ENCODE measurements at regions not wholly inside any gene's neighbourhood (a gene's known extent, or its start where the extent isn't known, plus 50 kb on each side); places are given as distances from the start of the nearest gene placed in this dataset.

DNA sequence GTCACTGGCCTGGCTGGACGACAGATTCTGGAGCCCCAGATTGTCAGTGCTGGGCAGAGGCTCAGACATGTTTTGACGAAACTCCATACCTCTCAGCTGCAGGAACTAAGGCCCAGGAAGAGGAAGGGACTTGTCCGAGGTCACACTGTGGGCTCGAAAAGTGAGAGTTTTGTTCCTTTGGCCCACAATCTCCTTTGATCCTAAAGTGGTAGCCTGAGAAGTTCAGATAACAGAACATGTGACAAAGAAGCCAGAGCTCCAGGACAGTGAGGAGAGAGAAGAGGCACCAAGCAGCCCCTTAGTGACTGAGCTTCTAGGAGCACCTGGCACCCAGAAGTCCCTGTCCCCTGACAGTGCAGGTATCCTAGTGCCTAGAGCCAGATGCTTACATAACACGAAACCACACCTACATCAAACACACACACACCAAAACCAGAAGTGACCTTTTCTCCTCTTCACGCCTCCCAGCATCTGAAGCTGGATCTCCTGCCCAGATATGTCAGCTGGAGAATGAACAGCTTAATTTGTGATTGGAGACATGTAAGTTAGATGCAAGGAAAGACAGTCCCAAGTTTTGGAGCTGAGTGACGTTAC, 88.9 kb downstream of the ADRB2 start:
- Histone ChIP-seq H3K9me3 (ENCODE audit: insufficient read depth, low read depth, low read length) (no peaks in the 10 kb centered on the region), H3K4me1 (ENCODE audit: insufficient read depth, low read length) (peaks cover 21% of the 10 kb centered on the region), H3K4me3 (ENCODE audit: low read length) (no peak overlapping the region), H3K36me3 (ENCODE audit: insufficient read depth, low read depth, low read length) (no peaks in the 10 kb centered on the region), H3K9ac (ENCODE audit: low read depth, low read length) (no peak overlapping the region), H3K27ac (ENCODE audit: low read length) (no peak overlapping the region), H3K27me3 (ENCODE audit: insufficient read depth, low read length) (no peaks in the 10 kb centered on the region)

- H3K27me3 ChIP-seq (ENCODE audit: insufficient read depth, low read length), result no peaks in the 10 kb centered on the region
- H3K9ac ChIP-seq (ENCODE audit: low read depth, low read length), result no peak overlapping the region
- no peak overlapping the region for H3K27ac ChIP-seq (ENCODE audit: low read length)
- H3K4me3 ChIP-seq (ENCODE audit: low read length), result no peak overlapping the region
- no peaks in the 10 kb centered on the region for H3K36me3 ChIP-seq (ENCODE audit: insufficient read depth, low read depth, low read length)
- no peaks in the 10 kb centered on the region for H3K9me3 ChIP-seq (ENCODE audit: insufficient read depth, low read depth, low read length)
- no peaks in the 10 kb centered on the region for H3K4me1 ChIP-seq (ENCODE audit: insufficient read depth, low read length)
These were observed 94.4 kb downstream of the ADRB2 start for GRCh38 chr5:148920646-148921288.

DNA sequence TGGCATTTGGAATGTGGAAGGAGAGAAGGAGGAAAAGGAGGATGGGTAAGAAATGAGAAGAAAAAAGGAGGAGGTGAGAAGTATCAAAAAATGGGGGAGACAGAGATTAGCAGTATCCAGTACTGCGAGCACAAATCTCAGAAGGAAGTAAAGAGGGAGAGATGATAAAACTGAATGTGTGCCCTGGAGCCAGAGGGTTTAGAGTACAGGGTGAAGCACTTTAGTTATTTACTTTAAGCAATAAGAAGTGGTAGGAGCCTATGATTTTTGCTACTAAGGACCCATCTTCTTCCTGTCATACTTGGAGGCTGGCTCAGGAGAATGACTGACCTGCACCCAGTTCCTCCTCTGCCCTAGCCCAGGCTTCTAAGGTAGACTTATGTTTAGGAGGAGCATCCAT, 94.9 kb downstream of the ADRB2 start:
- Histone ChIP-seq H3K9me3 (ENCODE audit: insufficient read depth, low read depth, low read length) (no peaks in the 10 kb centered on the region), H3K36me3 (ENCODE audit: insufficient read depth, low read depth, low read length) (no peaks in the 10 kb centered on the region)

GRCh38 chr5:148922606-148923005, 96.2 kb downstream of the ADRB2 start:
- no peak overlapping the region for H3K27ac ChIP-seq (ENCODE audit: low read length)
- H3K9ac ChIP-seq (ENCODE audit: low read depth, low read length), result no peak overlapping the region
- H3K27me3 ChIP-seq (ENCODE audit: insufficient read depth, low read length), result no peaks in the 10 kb centered on the region
- H3K36me3 ChIP-seq (ENCODE audit: insufficient read depth, low read depth, low read length), result no peaks in the 10 kb centered on the region
- no peaks in the 10 kb centered on the region for H3K4me1 ChIP-seq (ENCODE audit: insufficient read depth, low read length)
- H3K4me3 ChIP-seq (ENCODE audit: low read length), result no peak overlapping the region
- no peaks in the 10 kb centered on the region for H3K9me3 ChIP-seq (ENCODE audit: insufficient read depth, low read depth, low read length)

More for the DNA sequence above, 94.9 kb downstream of the ADRB2 start:
- no peak overlapping the region for H3K27ac ChIP-seq (ENCODE audit: low read length)
- H3K27me3 ChIP-seq (ENCODE audit: insufficient read depth, low read length), result no peaks in the 10 kb centered on the region
- H3K9ac ChIP-seq (ENCODE audit: low read depth, low read length), result no peak overlapping the region
- no peaks in the 10 kb centered on the region for H3K4me1 ChIP-seq (ENCODE audit: insufficient read depth, low read length)
- H3K4me3 ChIP-seq (ENCODE audit: low read length), result no peak overlapping the region

DNA sequence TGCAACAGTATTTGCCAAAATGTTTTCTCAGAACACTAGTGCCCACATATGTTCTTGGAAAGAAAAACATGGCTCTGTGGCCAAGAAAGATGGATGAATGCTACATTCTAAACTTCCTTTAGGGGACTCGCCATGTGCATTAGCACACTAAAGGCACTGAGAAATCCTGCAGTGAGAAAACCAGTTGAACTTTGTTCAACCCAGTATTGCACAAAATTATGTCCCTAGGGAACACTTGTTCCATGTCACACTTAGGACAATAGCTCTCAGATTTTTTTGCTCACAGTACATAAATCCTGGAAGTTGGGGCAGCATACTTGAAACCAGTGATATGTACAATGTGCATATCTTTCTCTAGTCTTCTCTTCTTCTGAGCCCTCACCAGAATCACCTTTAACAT, 96.6 kb downstream of the ADRB2 start:
- Histone ChIP-seq H3K4me1 (ENCODE audit: insufficient read depth, low read length) (0 out of 2 replicates have a peak, but pooled peaks cover 3% of the 10 kb centered on the region), H3K4me3 (ENCODE audit: low read length) (no peak overlapping the region), H3K36me3 (ENCODE audit: insufficient read depth, low read depth, low read length) (no peaks in the 10 kb centered on the region), H3K27me3 (ENCODE audit: insufficient read depth, low read length) (no peaks in the 10 kb centered on the region), H3K9me3 (ENCODE audit: insufficient read depth, low read depth, low read length) (no peaks in the 10 kb centered on the region), H3K9ac (ENCODE audit: low read depth, low read length) (no peak overlapping the region), H3K27ac (ENCODE audit: low read length) (no peak overlapping the region)

- 0 out of 2 replicates have a peak, but pooled peaks cover 9% of the 10 kb centered on the region for H3K4me1 ChIP-seq (ENCODE audit: insufficient read depth, low read length)
- H3K27me3 ChIP-seq (ENCODE audit: insufficient read depth, low read length), result no peaks in the 10 kb centered on the region
- no peak overlapping the region for H3K4me3 ChIP-seq (ENCODE audit: low read length)
- H3K27ac ChIP-seq (ENCODE audit: low read length), result no peak overlapping the region
- no peak overlapping the region for H3K9ac ChIP-seq (ENCODE audit: low read depth, low read length)
- no peaks in the 10 kb centered on the region for H3K9me3 ChIP-seq (ENCODE audit: insufficient read depth, low read depth, low read length)
- no peaks in the 10 kb centered on the region for H3K36me3 ChIP-seq (ENCODE audit: insufficient read depth, low read depth, low read length)
These were observed 98.4 kb downstream of the ADRB2 start for GRCh38 chr5:148924817-148925216.

GRCh38 chr5:148926207-148926606, 99.8 kb downstream of the ADRB2 start:
- Histone ChIP-seq H3K27ac (ENCODE audit: low read length) (no peak overlapping the region), H3K9me3 (ENCODE audit: insufficient read depth, low read depth, low read length) (no peaks in the 10 kb centered on the region), H3K4me3 (ENCODE audit: low read length) (no peak overlapping the region), H3K9ac (ENCODE audit: low read depth, low read length) (no peak overlapping the region), H3K4me1 (ENCODE audit: insufficient read depth, low read length) (0 out of 2 replicates have a peak, but pooled peaks cover 13% of the 10 kb centered on the region), H3K27me3 (ENCODE audit: insufficient read depth, low read length) (no peaks in the 10 kb centered on the region), H3K36me3 (ENCODE audit: insufficient read depth, low read depth, low read length) (no peaks in the 10 kb centered on the region)

GRCh38 chr5:148927307-148927946, 101.0 kb downstream of the ADRB2 start:
- Histone ChIP-seq H3K27me3 (ENCODE audit: insufficient read depth, low read length) (no peaks in the 10 kb centered on the region), H3K27ac (ENCODE audit: low read length) (no peak overlapping the region), H3K9ac (ENCODE audit: low read depth, low read length) (no peak overlapping the region), H3K9me3 (ENCODE audit: insufficient read depth, low read depth, low read length) (no peaks in the 10 kb centered on the region), H3K4me1 (ENCODE audit: insufficient read depth, low read length) (0 out of 2 replicates have a peak, but pooled peaks cover 13% of the 10 kb centered on the region), H3K4me3 (ENCODE audit: low read length) (no peak overlapping the region), H3K36me3 (ENCODE audit: insufficient read depth, low read depth, low read length) (no peaks in the 10 kb centered on the region)

DNA sequence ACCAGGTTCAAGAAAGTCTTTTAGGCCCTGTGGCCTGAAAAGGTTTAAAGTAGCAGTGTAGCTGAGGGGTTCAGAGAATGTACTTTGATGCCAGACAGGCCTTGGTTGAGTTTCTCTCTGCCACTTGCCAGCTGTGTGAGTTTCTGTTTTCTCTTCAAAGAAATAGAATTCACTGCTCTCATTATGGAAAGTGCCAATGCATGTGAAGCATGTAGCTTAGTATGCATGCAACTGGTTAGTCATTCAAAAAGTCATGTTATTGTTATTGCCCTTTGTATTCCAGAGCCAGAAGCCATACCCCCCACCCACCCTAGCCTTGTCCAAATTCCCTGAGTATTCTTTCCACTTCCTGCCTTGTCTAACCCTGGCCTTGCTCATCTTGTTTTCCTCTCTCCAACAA, 101.7 kb downstream of the ADRB2 start:
- Histone ChIP-seq H3K27ac (ENCODE audit: low read length) (no peak overlapping the region), H3K36me3 (ENCODE audit: insufficient read depth, low read depth, low read length) (no peaks in the 10 kb centered on the region), H3K4me3 (ENCODE audit: low read length) (no peak overlapping the region), H3K9ac (ENCODE audit: low read depth, low read length) (no peak overlapping the region), H3K4me1 (ENCODE audit: insufficient read depth, low read length) (0 out of 2 replicates have a peak, but pooled peaks cover 13% of the 10 kb centered on the region), H3K27me3 (ENCODE audit: insufficient read depth, low read length) (no peaks in the 10 kb centered on the region), H3K9me3 (ENCODE audit: insufficient read depth, low read depth, low read length) (no peaks in the 10 kb centered on the region)

DNA sequence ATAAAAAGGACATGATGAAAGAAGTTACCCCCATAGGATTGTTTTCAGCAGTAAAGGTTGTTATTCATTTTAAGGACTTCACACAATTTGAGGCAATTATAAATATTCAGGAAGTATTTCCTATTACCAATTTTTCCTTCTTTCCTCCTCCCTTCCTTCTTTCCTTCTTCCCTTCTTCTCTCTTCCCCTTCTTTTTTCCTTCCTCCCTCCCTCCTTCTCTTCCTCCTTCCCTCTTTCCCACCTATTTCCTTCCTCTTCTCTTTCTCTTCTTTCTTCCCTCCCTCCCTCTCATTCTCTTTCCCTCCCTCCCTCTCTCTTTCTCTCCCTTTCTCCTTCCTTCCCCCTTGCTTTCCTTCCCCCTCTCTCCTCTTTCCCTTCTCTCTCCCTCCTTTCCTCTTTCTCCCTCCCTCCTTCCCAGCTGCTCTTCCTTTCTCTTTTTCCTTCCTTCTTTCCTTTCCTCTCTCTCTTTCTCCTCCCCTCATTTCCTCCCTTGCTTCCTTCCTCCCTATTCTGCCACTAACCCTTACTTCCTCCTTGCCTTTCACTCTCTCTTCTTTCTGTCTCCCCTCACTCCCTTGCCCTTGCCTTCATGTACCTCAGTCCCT, 105.1 kb downstream of the ADRB2 start:
- H3K4me3 ChIP-seq (ENCODE audit: low read length), result no peak overlapping the region

DNA sequence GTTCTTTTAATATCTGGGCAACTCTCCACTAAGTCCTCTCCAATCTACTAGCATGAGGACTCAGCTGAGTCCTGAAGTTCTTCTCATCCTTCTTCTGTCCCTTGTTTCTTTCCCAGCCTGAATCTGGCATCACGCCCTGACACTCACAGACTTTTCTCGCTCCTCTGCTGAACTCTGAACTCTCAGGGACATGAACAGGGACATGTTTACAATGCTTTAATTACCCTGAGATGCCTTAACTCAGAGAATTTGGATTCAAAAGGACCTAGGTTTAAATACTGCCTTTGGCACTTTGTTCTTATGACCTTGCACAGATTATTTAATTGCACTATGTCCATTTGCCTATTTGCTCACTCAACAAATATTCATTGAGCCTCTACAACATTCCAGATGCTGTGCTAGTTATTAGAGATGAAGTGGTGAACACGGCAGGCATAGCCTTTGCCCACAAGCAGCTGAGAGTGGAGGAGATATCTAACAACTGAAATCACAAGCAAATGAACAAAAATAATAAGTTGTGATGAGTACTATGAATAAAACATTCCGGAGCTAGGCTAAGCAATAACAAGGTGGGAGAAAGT, 106.0 kb downstream of the ADRB2 start:
- H3K4me3 ChIP-seq (ENCODE audit: low read length), result no peak overlapping the region
- H3K9ac ChIP-seq (ENCODE audit: low read depth, low read length), result no peak overlapping the region
- H3K36me3 ChIP-seq (ENCODE audit: insufficient read depth, low read depth, low read length), result no peaks in the 10 kb centered on the region
- H3K9me3 ChIP-seq (ENCODE audit: insufficient read depth, low read depth, low read length), result no peaks in the 10 kb centered on the region
- H3K27ac ChIP-seq (ENCODE audit: low read length), result no peak overlapping the region
- H3K4me1 ChIP-seq (ENCODE audit: insufficient read depth, low read length), result 0 out of 2 replicates have a peak, but pooled peaks cover 13% of the 10 kb centered on the region
- no peaks in the 10 kb centered on the region for H3K27me3 ChIP-seq (ENCODE audit: insufficient read depth, low read length)

More for the DNA sequence above, 105.1 kb downstream of the ADRB2 start:
- 0 out of 2 replicates have a peak, but pooled peaks cover 13% of the 10 kb centered on the region for H3K4me1 ChIP-seq (ENCODE audit: insufficient read depth, low read length)
- H3K27ac ChIP-seq (ENCODE audit: low read length), result no peak overlapping the region
- no peaks in the 10 kb centered on the region for H3K36me3 ChIP-seq (ENCODE audit: insufficient read depth, low read depth, low read length)
- no peak overlapping the region for H3K9ac ChIP-seq (ENCODE audit: low read depth, low read length)
- no peaks in the 10 kb centered on the region for H3K27me3 ChIP-seq (ENCODE audit: insufficient read depth, low read length)
- H3K9me3 ChIP-seq (ENCODE audit: insufficient read depth, low read depth, low read length), result no peaks in the 10 kb centered on the region
